ENCODE measurements at regions not wholly inside any gene's neighbourhood (a gene's known extent, or its start where the extent isn't known, plus 50 kb on each side); places are given as distances from the start of the nearest gene placed in this dataset.
A peak's percentile ranks its signal among the peaks of the same experiment; 100 is the strongest.

DNA sequence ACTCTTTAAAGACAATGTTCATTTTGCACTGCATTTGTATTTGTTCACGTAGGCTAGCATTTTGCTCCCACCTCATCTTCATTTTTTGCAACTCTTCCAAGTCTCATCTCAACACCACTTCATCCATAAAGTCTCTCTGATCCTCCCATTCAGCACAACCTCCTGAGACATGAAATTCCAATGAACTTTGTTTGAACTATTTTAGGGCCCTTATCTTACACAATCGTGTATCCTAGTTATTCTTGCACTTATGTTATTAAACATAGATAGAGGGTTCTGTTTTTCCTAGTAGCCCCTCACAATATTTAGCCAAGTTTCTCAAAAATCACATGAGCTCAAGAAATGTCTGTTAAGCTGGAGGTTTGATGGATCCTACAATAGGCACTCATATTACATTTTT lies 500.5 kb upstream of the ADAMTS5 start:
- in situ Hi-C loops (cut with HindIII; ENCODE audit: low pct_ligation_motif_present, low sequenced_read_pairs), result no loop called here
- Histone ChIP-seq H3K36me3 (replicated peaks) (no peaks in the 10 kb centered on the region), H3K27me3 (replicated peaks) (no peaks in the 10 kb centered on the region), H3K27ac (no peak overlapping the region), H3K4me3 (ENCODE audit: low read depth, low read length) (no peak overlapping the region)
- DNase-seq, result no peak
- TF ChIP-seq, protein P1, sequence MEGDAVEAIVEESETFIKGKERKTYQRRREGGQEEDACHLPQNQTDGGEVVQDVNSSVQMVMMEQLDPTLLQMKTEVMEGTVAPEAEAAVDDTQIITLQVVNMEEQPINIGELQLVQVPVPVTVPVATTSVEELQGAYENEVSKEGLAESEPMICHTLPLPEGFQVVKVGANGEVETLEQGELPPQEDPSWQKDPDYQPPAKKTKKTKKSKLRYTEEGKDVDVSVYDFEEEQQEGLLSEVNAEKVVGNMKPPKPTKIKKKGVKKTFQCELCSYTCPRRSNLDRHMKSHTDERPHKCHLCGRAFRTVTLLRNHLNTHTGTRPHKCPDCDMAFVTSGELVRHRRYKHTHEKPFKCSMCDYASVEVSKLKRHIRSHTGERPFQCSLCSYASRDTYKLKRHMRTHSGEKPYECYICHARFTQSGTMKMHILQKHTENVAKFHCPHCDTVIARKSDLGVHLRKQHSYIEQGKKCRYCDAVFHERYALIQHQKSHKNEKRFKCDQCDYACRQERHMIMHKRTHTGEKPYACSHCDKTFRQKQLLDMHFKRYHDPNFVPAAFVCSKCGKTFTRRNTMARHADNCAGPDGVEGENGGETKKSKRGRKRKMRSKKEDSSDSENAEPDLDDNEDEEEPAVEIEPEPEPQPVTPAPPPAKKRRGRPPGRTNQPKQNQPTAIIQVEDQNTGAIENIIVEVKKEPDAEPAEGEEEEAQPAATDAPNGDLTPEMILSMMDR (IDR thresholded peaks at IDR 0.05; ENCODE audit: low read depth, low read length, missing control alignments), result no peak

DNA sequence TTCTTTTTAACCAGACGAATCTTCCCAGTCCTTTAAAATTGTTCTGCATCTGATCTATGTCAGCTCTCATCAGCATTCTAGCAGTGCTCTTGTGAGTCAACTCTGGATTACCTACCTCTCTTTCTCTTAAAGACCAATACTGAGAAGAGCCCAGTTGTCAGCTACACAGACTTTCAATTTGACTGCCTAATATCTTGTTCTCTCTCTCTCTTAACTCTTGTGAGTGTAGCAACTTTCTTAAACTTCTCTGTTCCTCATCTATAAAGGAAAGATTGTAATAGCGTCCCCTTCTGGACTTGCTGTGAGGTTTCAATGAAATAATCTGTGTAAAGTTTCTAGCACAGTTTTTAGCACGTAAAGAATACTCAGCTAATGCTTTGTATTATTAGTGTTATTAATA lies 499.3 kb upstream of the ADAMTS5 start:
- DNase-seq, result no peak
- Histone ChIP-seq H3K27me3 (replicated peaks) (no peaks in the 10 kb centered on the region), H3K4me3 (ENCODE audit: low read depth, low read length) (no peak overlapping the region), H3K27ac (no peak overlapping the region), H3K36me3 (replicated peaks) (no peaks in the 10 kb centered on the region)
- TF ChIP-seq, protein P1 (IDR thresholded peaks at IDR 0.05; ENCODE audit: low read depth, low read length, missing control alignments), result peak; percentile 4
- in situ Hi-C loops (cut with HindIII; ENCODE audit: low pct_ligation_motif_present, low sequenced_read_pairs), result no loop called here

DNA sequence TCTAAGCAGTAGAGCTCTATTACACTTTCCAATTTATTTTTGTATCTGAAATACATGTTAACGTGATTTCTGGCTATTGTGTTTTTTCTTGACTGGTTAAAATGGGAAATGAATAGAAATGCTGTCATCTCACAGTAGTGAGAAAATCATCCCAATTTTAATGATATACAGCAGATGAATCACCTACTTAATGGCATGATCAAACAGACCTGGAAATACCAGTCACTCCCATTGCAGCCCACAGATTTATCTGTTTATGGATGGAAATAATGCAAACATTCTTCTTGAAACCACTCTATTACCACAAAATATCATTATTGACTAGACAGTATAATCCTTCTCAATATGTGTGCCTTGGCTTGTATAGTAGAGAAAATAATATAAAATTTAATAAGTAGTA lies 497.8 kb upstream of the ADAMTS5 start:
- no peak for DNase-seq
- TF ChIP-seq, protein P1 (IDR thresholded peaks at IDR 0.05; ENCODE audit: low read depth, low read length, missing control alignments), result no peak
- Histone ChIP-seq H3K4me3 (ENCODE audit: low read depth, low read length) (no peak overlapping the region), H3K27me3 (replicated peaks) (no peaks in the 10 kb centered on the region), H3K36me3 (replicated peaks) (no peaks in the 10 kb centered on the region), H3K27ac (no peak overlapping the region)
- in situ Hi-C loops (cut with HindIII; ENCODE audit: low pct_ligation_motif_present, low sequenced_read_pairs), result no loop called here

DNA sequence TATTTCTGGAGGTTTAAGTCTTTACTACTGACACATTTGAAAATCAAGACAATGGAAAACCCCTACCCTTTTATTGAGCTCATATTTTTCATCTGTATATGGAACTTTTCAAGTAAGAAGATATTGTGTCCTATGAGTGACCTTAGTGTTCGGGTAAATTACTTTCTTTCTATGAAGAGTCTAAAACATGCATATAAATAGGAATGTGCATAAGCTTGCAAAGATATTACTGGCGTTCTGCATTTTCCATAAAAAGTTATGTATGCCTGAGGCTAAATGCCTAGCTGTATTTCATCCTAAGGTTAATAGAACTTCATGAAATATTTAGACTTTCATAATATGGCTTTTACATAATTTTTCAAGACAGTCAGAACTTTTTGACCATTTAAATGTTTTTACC lies 495.8 kb upstream of the ADAMTS5 start:
- Histone ChIP-seq H3K36me3 (replicated peaks) (no peaks in the 10 kb centered on the region), H3K27ac (no peak overlapping the region), H3K27me3 (replicated peaks) (no peaks in the 10 kb centered on the region), H3K4me3 (ENCODE audit: low read depth, low read length) (no peak overlapping the region)
- no peak for DNase-seq
- in situ Hi-C loops (cut with HindIII; ENCODE audit: low pct_ligation_motif_present, low sequenced_read_pairs), result no loop called here
- TF ChIP-seq, protein P1 (IDR thresholded peaks at IDR 0.05; ENCODE audit: low read depth, low read length, missing control alignments), result no peak

DNA sequence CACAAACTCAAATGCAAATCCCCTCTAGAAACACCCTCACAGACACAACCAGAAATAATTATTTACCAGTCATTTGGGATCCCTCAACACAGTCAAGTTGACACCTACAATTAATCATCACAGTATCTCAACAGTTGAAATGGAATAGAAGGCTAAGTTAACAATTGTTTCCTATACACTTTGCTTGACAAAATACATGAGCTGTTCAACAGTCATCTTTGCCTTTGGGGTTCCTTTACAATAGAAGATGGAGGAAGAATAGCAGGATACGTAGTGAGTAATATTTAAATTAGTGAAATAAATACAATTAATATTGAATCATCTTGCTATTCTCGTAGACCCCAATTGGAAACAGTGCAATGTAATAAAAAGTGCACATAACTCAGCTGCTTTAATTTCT lies 487.3 kb upstream of the ADAMTS5 start:
- H3K27ac ChIP-seq, result no peak overlapping the region
- TF ChIP-seq, protein P1 (IDR thresholded peaks at IDR 0.05; ENCODE audit: low read depth, low read length, missing control alignments), result no peak
- H3K27me3 ChIP-seq (replicated peaks), result no peaks in the 10 kb centered on the region
- in situ Hi-C loops (cut with HindIII; ENCODE audit: low pct_ligation_motif_present, low sequenced_read_pairs), result no loop called here
- DNase-seq, result no peak
- no peaks in the 10 kb centered on the region for H3K36me3 ChIP-seq (replicated peaks)
- H3K4me3 ChIP-seq (ENCODE audit: low read depth, low read length), result no peak overlapping the region

DNA sequence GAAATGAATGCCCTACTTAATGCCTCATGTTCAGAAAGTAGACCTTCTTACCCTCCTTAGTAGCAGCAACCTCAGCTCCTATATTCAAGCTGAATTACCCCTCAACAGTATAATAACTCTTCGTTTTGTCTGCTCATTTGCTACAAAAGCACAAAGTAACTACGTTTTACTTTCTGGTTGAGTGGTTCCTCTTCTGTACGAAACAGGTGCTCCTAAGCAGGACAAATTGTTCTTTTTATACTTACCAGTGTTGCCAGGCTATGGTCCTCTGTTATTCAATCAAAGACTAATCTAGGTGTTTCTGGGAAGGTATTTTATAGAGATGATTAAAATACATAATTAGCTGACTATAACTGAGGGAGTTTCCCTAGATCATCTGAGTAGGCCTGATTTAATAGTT lies 484.2 kb upstream of the ADAMTS5 start:
- Histone ChIP-seq H3K4me3 (ENCODE audit: low read depth, low read length) (no peak overlapping the region), H3K36me3 (replicated peaks) (no peaks in the 10 kb centered on the region), H3K27me3 (replicated peaks) (no peaks in the 10 kb centered on the region), H3K27ac (no peak overlapping the region)
- in situ Hi-C loops (cut with HindIII; ENCODE audit: low pct_ligation_motif_present, low sequenced_read_pairs), result no loop called here
- no peak for DNase-seq
- TF ChIP-seq, protein P1 (IDR thresholded peaks at IDR 0.05; ENCODE audit: low read depth, low read length, missing control alignments), result no peak

Measured in brain microvascular endothelial cell (primary cell).